SU-DHL-6 (cell line): ENCODE measurements at regions not wholly inside any gene's neighbourhood (a gene's known extent, or its start where the extent isn't known, plus 50 kb on each side); places are given as distances from the start of the nearest gene placed in this dataset.

Source experiments
- H2AFZ ChIP-seq: fragments of 200-600 bp; sonication (generic); 2 replicates; pipeline ENCODE4 v1.6.1; 2014; ENCODE audit warnings: low read depth, mild to moderate bottlenecking, moderate library complexity, mixed read lengths, antibody characterized with exemption, low read length; ENCODE audit not compliant: severe bottlenecking
- H3F3A ChIP-seq: fragments of 200-600 bp; shearing (Covaris generic); 2 replicates; pipeline ENCODE4 v1.6.0; 2016; ENCODE audit warnings: antibody characterized with exemption, mild to moderate bottlenecking; ENCODE audit not compliant: insufficient read depth
- H3K27ac ChIP-seq: fragments of 200-600 bp; sonication (generic); 2 replicates; pipeline ENCODE4 v1.5.1; 2016; ENCODE audit warnings: low read depth, mild to moderate bottlenecking, low read length, moderate library complexity, mixed read lengths
- H3K27me3 ChIP-seq: fragments of 200-600 bp; sonication (generic), shearing (Covaris generic); 2 replicates; pipeline ENCODE4 v1.6.0; 2014; ENCODE audit warnings: mild to moderate bottlenecking, low read length
- H3K36me3 ChIP-seq: fragments of 200-600 bp; sonication (generic); 2 replicates; pipeline ENCODE4 v1.6.1; 2014; ENCODE audit warnings: mild to moderate bottlenecking, low read length, mixed read lengths
- H3K4me2 ChIP-seq: fragments of 300-600, 200-600 bp; shearing (Covaris generic), sonication (generic); 2 replicates; pipeline ENCODE4 v1.6.0; 2014; ENCODE audit warnings: low read length, low read depth, mild to moderate bottlenecking; ENCODE audit not compliant: poor library complexity, severe bottlenecking
- H3K4me3 ChIP-seq: fragments of 200-600 bp; sonication (generic); 2 replicates; pipeline ENCODE4 v1.5.1; 2014; ENCODE audit warnings: antibody characterized with exemption, low read length, mild to moderate bottlenecking, mixed read lengths; ENCODE audit not compliant: insufficient read depth, poor library complexity, severe bottlenecking
- H3K79me2 ChIP-seq: fragments of 200-600 bp; sonication (generic); 2 replicates; pipeline ENCODE4 v1.6.1; 2014; ENCODE audit warnings: mild to moderate bottlenecking, low read length, moderate library complexity; ENCODE audit not compliant: insufficient read depth
- H3K9ac ChIP-seq: fragments of 200-600 bp; sonication (generic); 2 replicates; pipeline ENCODE4 v1.7.0; 2014; ENCODE audit warnings: mild to moderate bottlenecking, low read length
- H3K9me2 ChIP-seq: fragments of 200-600 bp; sonication (generic); replicated peaks from 2 replicates; pipeline ENCODE4 v1.6.1; 2014; ENCODE audit warnings: low read length; ENCODE audit not compliant: insufficient read depth
- H3K9me3 ChIP-seq: fragments of 200-600 bp; sonication (generic); 2 replicates; pipeline ENCODE4 v1.6.1; 2014; ENCODE audit warnings: low read length, mixed read lengths; ENCODE audit not compliant: insufficient read depth
- H4K20me1 ChIP-seq: fragments of 200-600 bp; sonication (generic); 2 replicates; pipeline ENCODE4 v1.6.1; 2014; ENCODE audit warnings: low read depth, mild to moderate bottlenecking, antibody characterized with exemption, low read length, moderate library complexity, mixed read lengths
- EZH2phosphoT487 ChIP-seq: fragments of 200-600 bp; sonication (generic), shearing (Covaris generic); conservative IDR thresholded peaks from 2 replicates; pipeline ENCODE4 v1.6.1; 2018; ENCODE audit warnings: mild to moderate bottlenecking, antibody characterized with exemption, low read length, moderate library complexity, mixed read lengths
- TF ChIP-seq, protein P1 (sequence below): fragments of 200-600 bp; sonication (generic); IDR thresholded peaks from one replicate; pipeline ENCODE4 v1.5.1; 2017; ENCODE audit warnings: antibody characterized with exemption, mild to moderate bottlenecking, low read length, moderate library complexity; ENCODE audit not compliant: insufficient read depth, poor library complexity, severe bottlenecking

- H3K27me3 ChIP-seq, result no peaks in the 10 kb centered on the region
- H2AFZ ChIP-seq, result no peak overlapping the region
- no peaks in the 10 kb centered on the region for H3K36me3 ChIP-seq
- H3K9me2 ChIP-seq, result no peaks in the 10 kb centered on the region
- TF ChIP-seq EZH2phosphoT487, result no peak
- TF ChIP-seq, protein P1, sequence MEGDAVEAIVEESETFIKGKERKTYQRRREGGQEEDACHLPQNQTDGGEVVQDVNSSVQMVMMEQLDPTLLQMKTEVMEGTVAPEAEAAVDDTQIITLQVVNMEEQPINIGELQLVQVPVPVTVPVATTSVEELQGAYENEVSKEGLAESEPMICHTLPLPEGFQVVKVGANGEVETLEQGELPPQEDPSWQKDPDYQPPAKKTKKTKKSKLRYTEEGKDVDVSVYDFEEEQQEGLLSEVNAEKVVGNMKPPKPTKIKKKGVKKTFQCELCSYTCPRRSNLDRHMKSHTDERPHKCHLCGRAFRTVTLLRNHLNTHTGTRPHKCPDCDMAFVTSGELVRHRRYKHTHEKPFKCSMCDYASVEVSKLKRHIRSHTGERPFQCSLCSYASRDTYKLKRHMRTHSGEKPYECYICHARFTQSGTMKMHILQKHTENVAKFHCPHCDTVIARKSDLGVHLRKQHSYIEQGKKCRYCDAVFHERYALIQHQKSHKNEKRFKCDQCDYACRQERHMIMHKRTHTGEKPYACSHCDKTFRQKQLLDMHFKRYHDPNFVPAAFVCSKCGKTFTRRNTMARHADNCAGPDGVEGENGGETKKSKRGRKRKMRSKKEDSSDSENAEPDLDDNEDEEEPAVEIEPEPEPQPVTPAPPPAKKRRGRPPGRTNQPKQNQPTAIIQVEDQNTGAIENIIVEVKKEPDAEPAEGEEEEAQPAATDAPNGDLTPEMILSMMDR, result no peak
- H3K9me3 ChIP-seq, result no peaks in the 10 kb centered on the region
- H3K4me3 ChIP-seq, result no peak overlapping the region
- no peaks in the 10 kb centered on the region for H3K79me2 ChIP-seq
- no peaks in the 10 kb centered on the region for H4K20me1 ChIP-seq
- no peaks in the 10 kb centered on the region for H3F3A ChIP-seq
- H3K9ac ChIP-seq, result no peak overlapping the region
- no peak overlapping the region for H3K27ac ChIP-seq
- H3K4me2 ChIP-seq, result no peak overlapping the region
Observed at GRCh38 chr5:97919719-97920118, 736.7 kb upstream of the RIOK2 start.

- Histone ChIP-seq H3K27ac (no peak overlapping the region), H3K9me3 (no peaks in the 10 kb centered on the region), H2AFZ (no peak overlapping the region), H3K4me2 (no peak overlapping the region), H4K20me1 (no peaks in the 10 kb centered on the region), H3K4me3 (no peak overlapping the region), H3K9me2 (no peaks in the 10 kb centered on the region), H3F3A (no peaks in the 10 kb centered on the region), H3K79me2 (no peaks in the 10 kb centered on the region), H3K36me3 (no peaks in the 10 kb centered on the region), H3K9ac (no peak overlapping the region), H3K27me3 (no peaks in the 10 kb centered on the region)
- no peak for TF ChIP-seq EZH2phosphoT487
- TF ChIP-seq, protein P1, result no peak
Observed at GRCh38 chr5:97922776-97923175, 739.7 kb upstream of the RIOK2 start.

- Histone ChIP-seq H3K27ac (no peak overlapping the region), H3K36me3 (no peaks in the 10 kb centered on the region), H2AFZ (no peak overlapping the region), H4K20me1 (no peaks in the 10 kb centered on the region), H3K9ac (no peak overlapping the region), H3K4me2 (no peak overlapping the region), H3K27me3 (no peaks in the 10 kb centered on the region), H3K79me2 (no peaks in the 10 kb centered on the region), H3K9me3 (no peaks in the 10 kb centered on the region), H3K9me2 (no peaks in the 10 kb centered on the region), H3F3A (no peaks in the 10 kb centered on the region), H3K4me3 (no peak overlapping the region)
- TF ChIP-seq, protein P1, result no peak
- TF ChIP-seq EZH2phosphoT487, result no peak
Observed at GRCh38 chr5:97923496-97923895, 740.4 kb upstream of the RIOK2 start.
